ENCODE measurements at regions not wholly inside any gene's neighbourhood (a gene's known extent, or its start where the extent isn't known, plus 50 kb on each side); places are given as distances from the start of the nearest gene placed in this dataset.

- no peaks in the 10 kb centered on the region for H3K27me3 Mint-ChIP-seq (ENCODE audit: low read depth)
- no peaks in the 10 kb centered on the region for H3K36me3 Mint-ChIP-seq (ENCODE audit: low read depth)
- no peak overlapping the region for H3K4me3 Mint-ChIP-seq (ENCODE audit: unreplicated experiment)
- H3K27ac Mint-ChIP-seq (ENCODE audit: unreplicated experiment), result no peak overlapping the region
- H3K9me3 Mint-ChIP-seq (ENCODE audit: low read depth), result no peaks in the 10 kb centered on the region
- no peak for TF ChIP-seq CTCF (IDR thresholded peaks at IDR 0.05)
- H3K4me1 Mint-ChIP-seq (ENCODE audit: low read depth), result peaks cover 30% of the 10 kb centered on the region
- DNase-seq (ENCODE audit: low spot score), result no peak
Observed at GRCh38 chr21:39009587-39010225, 173.5 kb downstream of the PSMG1 start.

GRCh38 chr21:39007985-39008384 is 175.3 kb downstream of the PSMG1 start:
- H3K9me3 Mint-ChIP-seq (ENCODE audit: low read depth), result no peaks in the 10 kb centered on the region
- DNase-seq (ENCODE audit: low spot score), result no peak
- H3K27ac Mint-ChIP-seq (ENCODE audit: unreplicated experiment), result no peak overlapping the region
- H3K4me1 Mint-ChIP-seq (ENCODE audit: low read depth), result peaks cover 37% of the 10 kb centered on the region
- H3K4me3 Mint-ChIP-seq (ENCODE audit: unreplicated experiment), result no peak overlapping the region
- no peak for TF ChIP-seq CTCF (IDR thresholded peaks at IDR 0.05)
- no peaks in the 10 kb centered on the region for H3K36me3 Mint-ChIP-seq (ENCODE audit: low read depth)
- H3K27me3 Mint-ChIP-seq (ENCODE audit: low read depth), result peaks cover 1% of the 10 kb centered on the region

GRCh38 chr21:39007532-39007931 is 175.7 kb downstream of the PSMG1 start:
- no peak for TF ChIP-seq CTCF (IDR thresholded peaks at IDR 0.05)
- H3K27ac Mint-ChIP-seq (ENCODE audit: unreplicated experiment), result no peak overlapping the region
- no peak overlapping the region for H3K4me3 Mint-ChIP-seq (ENCODE audit: unreplicated experiment)
- H3K4me1 Mint-ChIP-seq (ENCODE audit: low read depth), result peaks cover 37% of the 10 kb centered on the region
- H3K27me3 Mint-ChIP-seq (ENCODE audit: low read depth), result peaks cover 1% of the 10 kb centered on the region
- H3K36me3 Mint-ChIP-seq (ENCODE audit: low read depth), result no peaks in the 10 kb centered on the region
- H3K9me3 Mint-ChIP-seq (ENCODE audit: low read depth), result no peaks in the 10 kb centered on the region
- DNase-seq (ENCODE audit: low spot score), result no peak

- Mint-ChIP-seq H3K9me3 (ENCODE audit: low read depth) (no peaks in the 10 kb centered on the region), H3K36me3 (ENCODE audit: low read depth) (no peaks in the 10 kb centered on the region), H3K4me1 (ENCODE audit: low read depth) (peaks cover 37% of the 10 kb centered on the region), H3K27me3 (ENCODE audit: low read depth) (peaks cover 4% of the 10 kb centered on the region), H3K4me3 (ENCODE audit: unreplicated experiment) (peak overlapping the region; percentile 40), H3K27ac (ENCODE audit: unreplicated experiment) (peak overlapping the region; percentile 83)
- no peak for DNase-seq (ENCODE audit: low spot score)
- no peak for TF ChIP-seq CTCF (IDR thresholded peaks at IDR 0.05)
Observed at GRCh38 chr21:39006571-39007311, 176.5 kb downstream of the PSMG1 start.

DNA sequence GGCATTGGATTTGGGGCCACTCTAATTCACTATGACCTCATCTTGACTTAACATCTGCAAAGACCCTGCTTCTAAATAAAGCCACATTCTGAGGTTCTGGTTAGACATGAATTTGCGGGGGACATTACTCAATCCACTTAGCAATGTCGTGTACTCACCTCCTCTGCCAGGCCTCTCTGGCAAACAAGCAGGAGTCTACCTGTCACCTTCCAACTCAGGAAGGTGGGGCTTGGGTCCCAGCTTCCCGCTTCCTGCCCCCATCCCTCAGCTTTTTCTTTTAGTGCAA is 177.8 kb downstream of the PSMG1 start:
- Mint-ChIP-seq H3K4me1 (ENCODE audit: low read depth) (peaks cover 37% of the 10 kb centered on the region), H3K27ac (ENCODE audit: unreplicated experiment) (no peak overlapping the region), H3K4me3 (ENCODE audit: unreplicated experiment) (no peak overlapping the region), H3K27me3 (ENCODE audit: low read depth) (peaks cover 6% of the 10 kb centered on the region), H3K9me3 (ENCODE audit: low read depth) (no peaks in the 10 kb centered on the region), H3K36me3 (ENCODE audit: low read depth) (no peaks in the 10 kb centered on the region)
- no peak for TF ChIP-seq CTCF (IDR thresholded peaks at IDR 0.05)
- no peak for DNase-seq (ENCODE audit: low spot score)
